GM12891 (cell line): ENCODE measurements at regions not wholly inside any gene's neighbourhood (a gene's known extent, or its start where the extent isn't known, plus 50 kb on each side); places are given as distances from the start of the nearest gene placed in this dataset.

Experiments
- PAX5 ChIP-seq: IDR thresholded peaks from 2 replicates; pipeline ENCODE4 v1.6.1; 2011; ENCODE audit warnings: low read length, moderate library complexity, mild to moderate bottlenecking; ENCODE audit not compliant: insufficient read depth, severe bottlenecking
- POLR2A ChIP-seq: IDR thresholded peaks from 2 replicates; pipeline ENCODE4 v1.6.1; 2011; ENCODE audit warnings: low read depth, low read length, control low read depth

DNA sequence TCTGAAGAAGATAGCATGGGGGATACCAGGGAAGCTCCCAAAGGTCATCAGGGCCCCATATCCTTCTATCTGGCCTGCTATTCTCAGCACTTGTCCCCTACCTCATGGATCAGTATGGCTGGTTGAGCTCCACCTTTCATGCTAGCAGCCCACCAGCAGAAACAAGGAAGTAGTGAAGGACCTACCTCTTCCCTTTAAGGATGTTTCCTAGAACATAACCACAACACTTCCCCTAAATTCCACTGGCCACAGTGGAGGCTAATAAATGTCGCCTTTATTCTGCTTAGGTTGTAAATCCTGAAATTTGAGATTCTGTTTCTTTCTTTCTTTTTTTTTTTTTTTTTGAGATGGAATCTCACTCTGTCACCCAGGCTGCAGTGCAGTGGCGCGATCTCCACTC, 128.6 kb upstream of the PARP11 start:
- TF ChIP-seq POLR2A (no peak), PAX5 (no peak)
